ENCODE measurements at regions not wholly inside any gene's neighbourhood (a gene's known extent, or its start where the extent isn't known, plus 50 kb on each side); places are given as distances from the start of the nearest gene placed in this dataset.

DNA sequence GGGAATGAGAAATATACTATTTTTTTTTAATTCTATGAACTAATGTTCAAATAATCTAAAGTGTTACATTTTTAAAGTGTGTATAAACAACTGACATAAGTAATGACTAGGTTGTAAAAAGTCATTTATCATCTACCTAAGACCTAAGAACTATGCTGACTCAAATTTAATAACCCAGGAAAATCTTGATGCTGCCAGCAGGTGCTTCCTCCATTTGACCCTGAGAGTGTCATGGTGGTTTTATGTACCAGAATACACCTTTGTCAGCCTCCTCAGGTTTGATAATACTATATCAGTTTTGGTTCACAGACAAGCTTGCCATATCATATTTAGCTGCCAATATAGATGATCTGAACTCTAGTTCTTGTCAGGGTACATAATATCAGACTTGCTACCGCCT is 1151.2 kb downstream of the PCDH17 start:
- Histone ChIP-seq H3K27ac (no peak overlapping the region), H3K36me3 (no peaks in the 10 kb centered on the region), H3K4me3 (no peak overlapping the region), H3K9me3 (no peaks in the 10 kb centered on the region), H3K27me3 (ENCODE audit: low read depth) (no peaks in the 10 kb centered on the region), H3K4me1 (no peaks in the 10 kb centered on the region)
- DNase-seq, result no peak
- no peak for ATAC-seq
- intact Hi-C loops (cut with DNase I), result no loop called here
- TF ChIP-seq, protein P1, sequence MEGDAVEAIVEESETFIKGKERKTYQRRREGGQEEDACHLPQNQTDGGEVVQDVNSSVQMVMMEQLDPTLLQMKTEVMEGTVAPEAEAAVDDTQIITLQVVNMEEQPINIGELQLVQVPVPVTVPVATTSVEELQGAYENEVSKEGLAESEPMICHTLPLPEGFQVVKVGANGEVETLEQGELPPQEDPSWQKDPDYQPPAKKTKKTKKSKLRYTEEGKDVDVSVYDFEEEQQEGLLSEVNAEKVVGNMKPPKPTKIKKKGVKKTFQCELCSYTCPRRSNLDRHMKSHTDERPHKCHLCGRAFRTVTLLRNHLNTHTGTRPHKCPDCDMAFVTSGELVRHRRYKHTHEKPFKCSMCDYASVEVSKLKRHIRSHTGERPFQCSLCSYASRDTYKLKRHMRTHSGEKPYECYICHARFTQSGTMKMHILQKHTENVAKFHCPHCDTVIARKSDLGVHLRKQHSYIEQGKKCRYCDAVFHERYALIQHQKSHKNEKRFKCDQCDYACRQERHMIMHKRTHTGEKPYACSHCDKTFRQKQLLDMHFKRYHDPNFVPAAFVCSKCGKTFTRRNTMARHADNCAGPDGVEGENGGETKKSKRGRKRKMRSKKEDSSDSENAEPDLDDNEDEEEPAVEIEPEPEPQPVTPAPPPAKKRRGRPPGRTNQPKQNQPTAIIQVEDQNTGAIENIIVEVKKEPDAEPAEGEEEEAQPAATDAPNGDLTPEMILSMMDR (IDR thresholded peaks at IDR 0.05), result no peak

GRCh38 chr13:58792854-58793253 is 1161.3 kb downstream of the PCDH17 start:
- no peak overlapping the region for H3K27ac ChIP-seq
- DNase-seq (no peak), ATAC-seq (no peak)
- H3K9me3 ChIP-seq, result no peaks in the 10 kb centered on the region
- TF ChIP-seq, protein P1 (IDR thresholded peaks at IDR 0.05), result no peak
- no peaks in the 10 kb centered on the region for H3K36me3 ChIP-seq
- H3K27me3 ChIP-seq (ENCODE audit: low read depth), result no peaks in the 10 kb centered on the region
- no peaks in the 10 kb centered on the region for H3K4me1 ChIP-seq
- intact Hi-C loops (cut with DNase I), result no loop called here
- no peak overlapping the region for H3K4me3 ChIP-seq

GRCh38 chr13:58795715-58796114 is 1164.2 kb downstream of the PCDH17 start:
- Histone ChIP-seq H3K36me3 (no peaks in the 10 kb centered on the region), H3K27me3 (ENCODE audit: low read depth) (no peaks in the 10 kb centered on the region), H3K4me3 (no peak overlapping the region), H3K4me1 (no peaks in the 10 kb centered on the region), H3K27ac (no peak overlapping the region), H3K9me3 (no peaks in the 10 kb centered on the region)
- intact Hi-C loops (cut with DNase I), result no loop called here
- ATAC-seq, result no peak
- TF ChIP-seq, protein P1 (IDR thresholded peaks at IDR 0.05), result no peak
- no peak for DNase-seq

GRCh38 chr13:58804832-58805231 is 1173.3 kb downstream of the PCDH17 start:
- Histone ChIP-seq H3K27ac (no peak overlapping the region), H3K4me1 (no peaks in the 10 kb centered on the region), H3K4me3 (no peak overlapping the region), H3K9me3 (no peaks in the 10 kb centered on the region), H3K36me3 (no peaks in the 10 kb centered on the region), H3K27me3 (ENCODE audit: low read depth) (no peaks in the 10 kb centered on the region)
- DNase-seq (no peak), ATAC-seq (no peak)
- intact Hi-C loops (cut with DNase I), result no loop called here
- TF ChIP-seq, protein P1 (IDR thresholded peaks at IDR 0.05), result no peak

DNA sequence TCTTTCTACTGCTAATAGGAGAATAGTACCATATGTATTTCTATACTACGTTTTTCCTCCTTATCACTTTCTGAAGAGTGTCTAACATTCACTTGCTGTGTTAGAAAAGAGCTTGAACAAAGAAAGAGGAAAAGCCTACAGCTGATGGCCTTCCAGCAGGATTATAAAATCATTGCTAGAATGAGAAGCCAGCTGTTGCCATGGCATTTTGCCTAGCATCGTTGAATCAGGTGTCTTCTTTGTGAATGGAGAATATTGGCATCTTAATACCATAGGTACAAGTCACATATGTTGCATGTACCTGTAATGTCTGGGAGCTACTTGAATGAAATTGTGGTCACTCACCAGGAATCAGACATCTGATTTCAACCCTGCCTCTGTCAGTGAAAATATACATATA is 1174.9 kb downstream of the PCDH17 start:
- no peaks in the 10 kb centered on the region for H3K36me3 ChIP-seq
- no peaks in the 10 kb centered on the region for H3K4me1 ChIP-seq
- no peak for DNase-seq
- no peak overlapping the region for H3K27ac ChIP-seq
- ATAC-seq, result no peak
- TF ChIP-seq, protein P1 (IDR thresholded peaks at IDR 0.05), result no peak
- H3K9me3 ChIP-seq, result no peaks in the 10 kb centered on the region
- H3K27me3 ChIP-seq (ENCODE audit: low read depth), result no peaks in the 10 kb centered on the region
- no peak overlapping the region for H3K4me3 ChIP-seq
- intact Hi-C loops (cut with DNase I), result no loop called here

DNA sequence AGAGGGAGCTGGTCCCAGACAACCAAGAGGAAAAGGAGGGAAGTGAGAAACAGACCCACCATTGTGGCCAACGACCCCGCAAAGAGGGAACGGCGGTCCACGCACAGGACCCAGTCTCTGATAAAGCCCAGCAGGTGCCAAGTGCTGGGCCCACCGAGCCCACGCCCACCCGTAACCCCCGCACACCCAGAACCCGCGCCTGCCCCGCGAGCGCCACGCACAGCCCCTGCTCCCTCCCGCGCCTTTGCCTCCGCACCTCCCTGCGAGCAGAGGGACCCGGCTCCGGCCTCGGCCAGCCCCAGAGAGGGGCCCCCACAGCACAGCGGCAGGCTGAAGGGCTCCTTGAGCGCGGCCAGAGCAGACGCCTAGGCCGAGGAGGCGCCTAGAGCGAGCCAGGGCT is 1192.2 kb downstream of the PCDH17 start:
- Histone ChIP-seq H3K27ac (no peak overlapping the region), H3K9me3 (no peaks in the 10 kb centered on the region), H3K4me1 (no peaks in the 10 kb centered on the region), H3K27me3 (ENCODE audit: low read depth) (no peaks in the 10 kb centered on the region), H3K4me3 (no peak overlapping the region), H3K36me3 (no peaks in the 10 kb centered on the region)
- TF ChIP-seq, protein P1 (IDR thresholded peaks at IDR 0.05), result no peak
- DNase-seq, result no peak
- no peak for ATAC-seq
- intact Hi-C loops (cut with DNase I), result no loop called here
